ENCODE measurements at regions not wholly inside any gene's neighbourhood (a gene's known extent, or its start where the extent isn't known, plus 50 kb on each side); places are given as distances from the start of the nearest gene placed in this dataset.

GRCh38 chrX:148311544-148311943 is 188.9 kb upstream of the AFF2 start:
- TF ChIP-seq CTCF (conservative IDR thresholded peaks at IDR 0.05): no peak
- no peak overlapping the region for H3K27ac ChIP-seq

DNA sequence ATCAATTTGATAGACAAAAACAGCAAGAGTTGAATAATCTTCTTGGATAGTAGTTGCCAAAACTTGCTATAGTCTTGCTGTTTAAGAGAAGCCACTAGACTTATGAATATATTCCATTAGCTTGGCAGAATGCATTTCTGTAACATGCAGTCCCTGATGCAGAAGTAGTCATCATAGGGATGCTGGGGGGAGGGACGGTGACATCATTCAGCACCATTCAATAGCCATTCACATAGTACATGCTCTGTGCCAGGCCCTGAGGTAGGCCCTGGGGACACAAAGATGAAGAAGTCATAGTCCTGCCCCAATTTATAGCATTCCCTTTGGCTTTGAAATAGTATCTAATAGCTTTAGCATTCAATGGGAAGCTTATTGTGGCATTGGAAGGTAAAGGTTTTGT is 185.5 kb upstream of the AFF2 start:
- H3K27ac ChIP-seq: no peak overlapping the region
- no peak for TF ChIP-seq CTCF (conservative IDR thresholded peaks at IDR 0.05)

GRCh38 chrX:148316446-148316845 is 184.0 kb upstream of the AFF2 start:
- no peak for TF ChIP-seq CTCF (conservative IDR thresholded peaks at IDR 0.05)
- H3K27ac ChIP-seq: no peak overlapping the region

- TF ChIP-seq CTCF (conservative IDR thresholded peaks at IDR 0.05): no peak
- no peak overlapping the region for H3K27ac ChIP-seq
Measured at GRCh38 chrX:148322906-148323305, 177.5 kb upstream of the AFF2 start.

DNA sequence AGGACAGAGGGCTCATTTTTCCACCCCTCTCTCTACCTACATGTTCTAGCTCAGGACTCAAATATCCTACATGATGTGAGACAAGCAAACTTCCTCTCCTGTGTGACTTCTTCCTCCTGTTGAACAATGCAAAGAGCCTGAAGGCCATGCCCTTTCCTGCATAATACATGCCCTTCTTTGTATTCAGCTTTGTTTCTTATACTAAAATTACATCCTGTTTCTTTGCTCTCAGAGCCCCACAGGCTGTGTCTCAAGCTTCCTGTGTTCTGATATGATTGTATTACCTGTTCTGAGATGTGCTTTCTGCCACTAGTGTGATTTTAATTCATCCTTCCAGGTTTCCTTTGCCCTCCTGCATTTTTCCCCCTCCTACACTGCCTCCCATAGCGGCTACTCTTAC is 166.4 kb upstream of the AFF2 start:
- H3K27ac ChIP-seq: no peak overlapping the region
- no peak for TF ChIP-seq CTCF (conservative IDR thresholded peaks at IDR 0.05)

DNA sequence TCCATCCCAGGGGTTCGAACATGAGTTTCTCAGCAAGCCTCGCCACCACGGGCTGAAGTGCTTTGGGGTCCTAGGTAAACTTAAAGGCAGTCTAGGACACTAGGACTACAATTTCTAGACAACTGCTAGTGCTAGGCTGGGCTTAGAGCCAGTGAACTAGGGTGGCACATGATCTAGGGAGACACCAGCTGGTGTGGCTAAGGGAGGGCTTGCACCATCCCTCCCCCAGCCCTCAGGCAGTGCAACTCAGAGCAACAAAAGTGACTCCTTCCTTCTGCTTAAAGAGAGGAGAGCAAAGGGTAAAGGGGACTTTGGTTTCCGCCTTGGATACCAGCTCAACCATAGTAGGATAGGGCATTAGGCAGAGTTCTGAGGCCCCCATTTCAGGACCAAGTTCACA is 162.5 kb upstream of the AFF2 start:
- no peak overlapping the region for H3K27ac ChIP-seq
- TF ChIP-seq CTCF (conservative IDR thresholded peaks at IDR 0.05): no peak

DNA sequence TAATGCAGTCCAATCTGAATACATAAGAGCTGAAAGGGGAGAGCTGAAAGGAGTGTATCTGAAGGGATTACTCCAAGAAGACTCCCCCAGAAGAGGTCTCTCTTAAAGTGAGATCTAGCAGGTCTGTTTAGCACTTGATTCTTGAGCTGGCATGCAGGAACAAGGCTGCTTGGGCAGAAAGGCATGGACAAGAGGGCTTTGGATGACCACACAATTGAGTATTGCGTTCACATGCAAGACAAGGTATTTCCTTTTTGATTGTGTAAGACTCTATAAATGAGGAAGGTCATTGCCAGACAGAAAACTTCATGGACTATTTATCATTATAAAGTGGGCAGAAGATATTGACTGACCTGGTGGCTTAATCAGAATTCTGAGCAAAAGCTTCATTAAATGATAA is 145.5 kb upstream of the AFF2 start:
- no peak for TF ChIP-seq CTCF (conservative IDR thresholded peaks at IDR 0.05)
- no peak overlapping the region for H3K27ac ChIP-seq

GRCh38 chrX:148361641-148362040 is 138.8 kb upstream of the AFF2 start:
- no peak for TF ChIP-seq CTCF (conservative IDR thresholded peaks at IDR 0.05)
- no peak overlapping the region for H3K27ac ChIP-seq

Measured in VCaP (cell line).